Activated CD4-positive, alpha-beta T cell treated with anti-CD3 and anti-CD28 coated beads, Interleukin-2, amount 50 U/mL, for 4 hours (primary cell): ENCODE measurements at regions not wholly inside any gene's neighbourhood (a gene's known extent, or its start where the extent isn't known, plus 50 kb on each side); places are given as distances from the start of the nearest gene placed in this dataset.
"Not testable (repeated sequence)": the region's sequence is repeated elsewhere in the genome, so short reads cannot be mapped to it uniquely, and the experiment has no call there.

Source experiments
- DNase-seq, 2 experiments: peaks; one replicate each; pipeline ENCODE4 v3.0.0-alpha.2; 2020

DNA sequence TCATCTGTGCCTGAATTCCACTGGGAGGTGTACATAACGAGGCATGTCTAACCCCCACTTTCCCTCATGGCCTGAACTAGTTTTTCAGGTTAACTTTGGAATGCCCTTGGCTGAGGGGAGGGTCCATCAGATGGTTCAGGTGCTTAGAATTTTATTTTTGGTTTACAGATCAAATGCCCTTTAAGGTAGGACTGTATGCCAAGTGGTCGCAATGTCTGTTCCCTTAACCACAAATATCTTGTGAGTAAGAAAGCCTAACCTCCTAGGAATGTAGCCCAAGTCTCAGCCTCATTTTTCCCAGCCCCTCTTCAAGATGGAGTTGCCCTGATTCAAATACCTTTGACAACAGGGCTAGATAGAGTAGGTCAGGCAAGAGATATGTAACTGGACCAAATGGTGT lies 78.4 kb downstream of the RNASET2 start:
- no peak for DNase-seq

DNA sequence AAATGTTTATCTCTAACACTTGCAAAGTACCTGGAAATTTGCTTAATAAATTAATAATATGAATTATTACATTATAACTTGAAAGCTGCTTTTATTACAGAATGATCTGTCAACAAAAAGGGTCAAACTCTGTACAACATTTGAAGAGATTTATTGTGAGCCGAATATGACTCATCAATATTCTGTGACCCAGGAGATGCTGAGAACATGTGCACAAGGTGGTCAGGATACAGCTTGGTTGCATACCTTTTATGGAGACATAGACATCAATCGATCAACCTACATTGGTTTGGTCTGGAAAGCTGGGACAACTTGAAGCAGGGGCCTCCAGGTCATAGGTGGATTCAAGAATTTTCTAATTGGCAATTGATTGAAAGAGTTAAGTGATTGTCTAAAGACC lies 79.0 kb downstream of the RNASET2 start:
- no peak for DNase-seq

DNA sequence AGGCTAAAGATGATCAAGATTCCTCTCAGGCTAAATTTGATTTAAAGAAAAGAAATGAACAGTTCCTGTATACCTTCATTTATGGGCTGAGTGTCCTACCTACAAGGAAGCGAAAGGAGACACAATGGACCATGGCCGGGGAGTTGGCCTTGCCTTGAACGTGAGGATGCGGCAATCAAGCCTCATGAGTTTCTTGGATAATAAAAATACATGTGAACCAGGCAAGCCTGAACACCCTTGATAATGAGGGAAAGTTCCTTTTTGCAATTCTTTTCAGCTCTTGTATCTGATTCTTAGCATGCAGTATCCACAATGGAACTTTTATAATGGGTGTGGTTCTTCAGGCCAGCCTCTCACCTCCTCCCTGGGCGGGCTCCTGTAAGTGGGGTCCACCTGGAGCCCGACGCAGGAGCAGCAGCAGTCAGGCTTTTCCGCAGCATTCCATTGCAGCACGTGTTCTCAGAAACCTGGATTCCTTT lies 83.8 kb downstream of the RNASET2 start:
- no peak for DNase-seq

DNA sequence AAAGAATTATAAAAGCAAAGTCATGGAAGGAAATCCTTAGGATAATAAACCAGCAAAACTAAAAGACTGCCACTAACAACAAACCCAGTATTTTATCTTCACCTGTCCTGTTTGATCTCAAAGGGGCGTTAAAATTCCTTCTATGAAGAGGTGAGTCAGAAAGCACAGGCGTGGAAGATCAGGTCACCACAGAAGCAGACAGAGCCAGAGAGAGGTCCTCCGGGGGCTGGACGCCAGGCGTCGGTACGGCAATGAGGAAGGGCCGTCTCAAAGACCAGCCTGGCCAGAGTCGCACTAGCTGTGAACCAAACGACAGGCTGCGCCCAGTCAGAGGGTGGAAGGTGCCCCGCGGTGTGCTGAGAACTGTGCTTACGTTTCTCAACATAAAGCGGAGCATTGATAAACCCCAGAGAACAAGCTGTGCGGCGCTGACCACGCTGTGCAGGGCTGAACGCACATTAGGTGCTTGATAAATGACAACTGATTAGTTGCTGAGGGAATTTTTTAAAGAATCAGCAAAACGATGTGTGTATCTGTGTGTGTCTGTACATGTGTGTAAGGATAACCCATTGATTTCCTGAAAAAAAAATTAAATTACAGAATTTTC lies 85.6 kb downstream of the RNASET2 start:
- DNase-seq: no peak

DNA sequence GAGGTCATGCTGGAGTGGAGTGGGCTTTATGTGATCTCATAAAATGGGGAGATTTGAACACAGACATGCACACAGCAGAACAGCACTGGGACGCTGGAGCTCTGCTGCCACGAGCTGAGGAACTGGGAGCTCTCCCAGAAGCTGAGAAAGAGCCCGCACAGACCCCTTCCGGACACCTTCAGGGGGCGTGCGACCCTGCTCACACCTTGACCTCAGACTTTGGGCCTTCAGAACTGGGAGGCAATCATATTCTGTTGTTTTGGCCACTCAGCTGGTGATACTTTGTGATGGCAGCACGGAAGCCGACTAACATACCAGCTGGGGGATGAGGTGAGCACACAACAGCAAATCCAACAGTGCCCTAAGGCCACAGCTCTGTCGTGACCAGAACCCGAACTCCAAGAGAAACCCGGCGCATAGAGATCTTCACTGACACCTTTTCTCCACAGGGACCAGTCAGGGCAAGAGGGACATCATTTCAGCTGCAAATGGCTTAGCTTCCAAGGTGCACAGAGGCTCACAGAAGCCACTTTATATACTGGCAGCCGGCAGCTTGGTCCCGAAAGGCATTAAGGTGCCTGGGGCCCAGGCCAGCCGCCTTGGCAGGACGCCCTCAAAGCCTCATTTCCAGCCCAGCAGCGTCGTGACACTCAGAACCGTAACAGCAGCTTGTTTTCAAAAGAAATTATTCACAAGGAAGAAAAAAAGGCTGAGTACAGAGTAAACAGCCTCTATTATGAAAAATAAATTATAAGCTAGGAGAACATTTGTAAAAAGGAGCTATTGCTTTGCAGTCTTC lies 89.3 kb downstream of the RNASET2 start:
- DNase-seq: no peak

DNA sequence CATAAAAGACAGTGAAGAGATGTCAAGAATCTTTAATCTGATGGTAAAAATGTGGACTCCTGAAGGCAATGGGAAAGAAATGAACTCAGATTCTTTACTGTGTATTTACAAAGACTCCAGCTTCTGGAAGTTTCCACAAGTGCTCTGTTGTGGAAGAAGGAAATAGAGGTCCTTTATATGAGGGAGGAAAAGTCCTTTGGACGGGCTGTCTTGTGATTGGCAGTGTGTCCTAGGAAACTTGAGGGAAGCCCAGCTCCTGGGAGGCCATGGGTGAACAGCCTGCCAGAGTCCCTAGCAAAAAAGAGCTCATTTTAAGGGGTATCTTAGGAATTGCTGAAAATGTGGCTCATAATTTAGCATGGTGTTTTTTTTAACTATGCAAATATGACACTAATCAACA lies 92.0 kb downstream of the RNASET2 start:
- no peak for DNase-seq

DNA sequence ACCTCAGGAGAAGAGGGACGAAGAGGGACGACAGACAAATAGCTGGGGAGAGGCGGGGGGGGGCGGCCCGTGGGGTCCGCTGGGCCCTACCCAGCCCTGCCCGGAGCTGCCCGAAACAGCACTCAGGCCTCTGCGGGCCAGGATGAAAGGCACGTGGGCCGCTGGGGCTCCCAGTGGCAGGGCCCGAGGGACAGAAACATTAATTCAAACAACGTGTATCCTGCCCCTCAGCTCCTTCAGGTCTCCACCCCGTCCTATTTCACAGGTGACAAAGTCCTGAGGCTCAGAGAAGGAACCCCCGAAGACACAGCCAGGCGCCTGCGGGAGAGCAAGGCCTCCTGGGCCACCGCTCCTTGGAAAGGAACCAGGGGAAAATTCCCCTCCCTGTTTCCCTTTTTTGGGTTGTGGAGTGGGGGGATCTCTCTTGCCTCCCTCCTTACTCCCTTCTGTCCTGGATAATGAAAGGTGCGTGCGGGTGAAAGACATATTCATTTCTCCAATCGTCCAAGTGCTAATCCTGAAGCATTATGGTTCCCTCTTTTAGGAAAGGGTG lies 93.3 kb downstream of the RNASET2 start:
- DNase-seq: no peak

DNA sequence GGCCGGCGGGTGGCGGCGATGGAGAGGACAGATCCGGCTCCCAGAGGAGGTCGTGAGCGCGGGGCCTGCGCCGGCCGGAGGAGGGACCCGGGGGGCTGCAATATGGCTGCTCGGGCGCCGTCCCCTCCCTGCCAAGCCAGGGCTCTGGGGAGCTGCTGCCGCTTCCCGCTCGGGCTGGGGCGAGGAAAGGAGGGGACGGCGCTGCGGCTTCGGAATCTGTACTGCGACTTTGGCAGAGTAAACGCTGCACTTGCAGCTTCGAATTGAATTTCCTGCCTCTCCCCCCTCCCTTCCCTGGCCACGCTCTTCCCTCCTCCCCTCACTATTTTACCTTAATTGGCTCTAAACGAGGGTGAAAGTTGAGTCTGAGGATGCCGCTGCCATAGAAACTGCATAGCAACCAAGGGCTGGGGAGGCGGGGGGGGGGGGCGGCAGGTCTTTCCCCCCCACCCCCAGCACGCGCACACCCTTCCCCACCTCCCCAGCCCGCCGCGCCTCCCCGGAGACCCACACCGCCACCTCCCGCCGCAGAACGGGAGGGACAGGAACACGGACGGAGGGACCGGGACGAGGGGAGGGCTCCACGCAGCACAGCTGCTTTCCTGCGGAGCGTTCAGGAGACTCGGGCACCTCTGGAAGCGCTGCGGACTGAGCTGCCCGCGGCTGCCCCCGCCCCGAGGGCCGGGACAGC lies 93.9 kb downstream of the RNASET2 start:
- DNase-seq: peak; percentile 17 to 21

DNA sequence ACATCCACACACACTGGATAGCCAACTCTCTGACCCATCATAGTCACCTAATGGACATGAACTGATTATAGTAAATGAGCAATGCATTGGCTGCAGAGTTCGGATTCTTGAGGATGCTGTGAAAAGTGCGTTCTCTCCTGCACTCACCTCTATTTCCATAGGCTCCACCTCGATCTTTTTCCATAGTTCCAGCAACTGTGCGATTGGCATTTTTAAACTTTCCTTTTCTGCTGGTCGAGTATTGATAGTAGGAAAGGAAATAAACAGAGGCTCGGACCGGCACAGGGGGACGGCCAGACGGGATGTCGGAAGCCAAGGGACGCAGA lies 94.4 kb downstream of the RNASET2 start:
- no peak for DNase-seq

DNA sequence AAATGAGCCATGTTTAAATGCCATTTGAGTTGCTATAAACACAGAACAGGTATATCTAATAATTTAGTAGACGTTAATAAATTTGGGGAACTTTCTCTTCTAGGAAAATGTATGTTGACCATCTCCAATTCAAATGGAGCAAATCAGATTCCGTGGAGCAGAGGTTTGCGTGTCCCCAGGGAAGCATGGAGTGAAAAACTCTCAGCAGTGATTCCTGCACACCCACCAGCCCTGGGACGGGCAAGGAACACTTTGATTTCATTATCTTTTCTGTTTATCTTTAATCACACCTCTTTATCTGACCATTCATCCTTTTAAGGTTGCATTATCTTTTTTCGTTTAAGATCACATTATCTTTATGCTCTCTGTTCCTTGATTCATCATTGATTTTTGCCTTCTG lies 95.0 kb downstream of the RNASET2 start:
- no peak for DNase-seq

DNA sequence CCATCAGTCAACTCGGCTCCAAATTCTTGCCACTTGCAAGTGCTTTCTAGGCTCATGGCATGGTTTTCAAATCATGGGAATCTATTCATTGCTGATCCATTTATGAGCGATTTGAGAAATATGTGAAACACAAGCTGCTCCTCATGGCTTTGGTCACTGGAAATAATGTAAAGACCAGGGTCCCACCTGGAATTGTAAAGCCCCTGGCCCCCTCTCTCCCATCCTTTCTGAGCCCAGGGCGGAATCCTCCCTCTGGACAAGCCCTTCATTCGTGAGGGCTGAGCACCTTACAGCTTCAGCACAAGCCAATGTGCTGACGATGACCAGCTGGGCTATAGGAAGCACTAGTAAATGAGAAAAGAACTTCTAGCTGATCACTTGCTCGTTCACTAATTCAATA lies 96.0 kb downstream of the RNASET2 start:
- no peak for DNase-seq

DNA sequence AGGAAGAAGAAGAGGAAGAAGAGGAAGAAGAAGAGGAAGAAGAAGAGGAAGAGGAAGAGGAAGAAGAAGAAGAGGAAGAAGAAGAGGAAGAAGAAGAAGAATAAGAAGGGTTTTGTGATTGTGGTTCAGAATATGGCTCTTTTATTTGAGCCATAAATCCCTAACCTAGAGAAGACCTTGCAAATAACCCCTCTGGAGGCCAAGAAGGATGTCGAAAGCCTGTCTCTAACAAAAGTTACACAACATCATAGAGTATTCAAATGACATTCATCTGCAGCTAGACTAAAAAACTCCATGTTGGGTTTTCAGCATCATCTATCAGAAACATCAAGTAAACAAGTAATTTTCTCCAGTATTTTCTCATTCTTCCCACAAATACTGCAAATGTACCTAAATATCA lies 100.9 kb downstream of the RNASET2 start:
- no peak for DNase-seq

DNA sequence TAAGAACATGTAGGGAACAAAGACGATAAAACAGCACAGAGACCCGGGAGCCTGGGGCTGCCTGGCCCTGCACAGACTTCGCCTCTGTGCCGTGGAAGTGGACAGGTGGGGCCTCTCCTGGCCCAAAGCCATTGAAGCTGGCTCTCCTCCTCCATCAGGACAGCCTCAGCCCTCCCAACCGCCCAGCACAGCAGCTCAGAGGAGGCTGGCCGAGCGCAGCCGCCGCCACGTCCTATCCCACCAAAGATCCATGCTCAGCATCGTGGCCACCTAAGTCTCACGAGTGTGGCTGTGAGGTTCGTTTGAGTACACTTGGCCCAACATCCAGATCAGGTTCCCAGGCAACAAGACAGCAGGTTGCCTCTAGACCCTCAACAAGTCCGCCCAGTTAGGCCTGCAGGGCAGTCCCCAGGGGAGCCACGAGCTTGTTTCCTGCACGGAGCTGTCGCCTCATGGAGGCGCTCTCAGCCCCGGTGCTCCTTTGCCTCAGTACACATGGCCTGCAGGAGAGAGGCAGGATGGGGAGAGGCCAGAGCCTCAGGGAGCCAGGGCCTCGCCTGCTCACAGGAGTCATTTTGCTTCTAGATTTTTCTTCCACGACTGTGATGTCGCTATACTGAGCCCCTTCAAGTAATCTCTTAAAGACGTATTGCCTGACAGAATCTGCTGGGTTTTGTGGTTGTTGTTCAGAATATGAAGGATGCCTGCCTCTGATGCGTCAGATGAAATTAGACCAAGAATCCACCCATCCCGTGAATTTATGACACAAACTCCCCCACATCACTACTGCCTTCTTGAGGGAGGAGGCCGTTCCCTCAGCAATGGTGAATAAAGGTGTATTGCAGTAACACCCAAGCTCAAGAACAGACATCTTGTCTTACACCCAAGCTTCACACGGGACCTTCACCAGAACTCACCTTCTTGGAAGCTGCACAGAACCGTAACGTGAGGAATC lies 102.7 kb downstream of the RNASET2 start:
- no peak for DNase-seq

DNA sequence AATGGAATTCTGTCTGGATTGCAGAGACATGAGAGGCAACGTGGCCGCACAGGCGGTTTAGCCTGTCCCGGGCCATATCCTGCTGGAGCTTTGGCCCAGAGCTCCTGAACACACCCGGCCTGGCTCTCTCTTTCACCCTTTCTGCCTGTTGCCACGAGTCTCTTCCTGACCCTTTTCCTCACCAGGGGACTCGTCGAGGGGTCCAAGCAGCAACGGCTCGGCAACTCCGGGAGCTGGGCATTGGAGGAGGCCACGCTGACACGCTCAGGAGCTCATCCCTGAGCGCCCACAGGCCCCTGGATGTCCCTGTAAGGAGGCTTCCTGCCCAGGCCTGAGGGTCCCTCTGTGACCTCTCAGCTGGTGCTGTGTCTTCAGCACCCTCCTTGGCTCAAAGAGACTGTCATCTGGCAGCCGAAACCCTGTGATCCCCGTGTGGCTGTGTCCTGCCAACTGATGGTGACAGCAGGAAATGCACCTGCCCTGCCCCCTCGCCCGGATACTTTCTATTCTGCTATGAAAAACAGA lies 103.8 kb downstream of the RNASET2 start:
- DNase-seq: no peak

DNA sequence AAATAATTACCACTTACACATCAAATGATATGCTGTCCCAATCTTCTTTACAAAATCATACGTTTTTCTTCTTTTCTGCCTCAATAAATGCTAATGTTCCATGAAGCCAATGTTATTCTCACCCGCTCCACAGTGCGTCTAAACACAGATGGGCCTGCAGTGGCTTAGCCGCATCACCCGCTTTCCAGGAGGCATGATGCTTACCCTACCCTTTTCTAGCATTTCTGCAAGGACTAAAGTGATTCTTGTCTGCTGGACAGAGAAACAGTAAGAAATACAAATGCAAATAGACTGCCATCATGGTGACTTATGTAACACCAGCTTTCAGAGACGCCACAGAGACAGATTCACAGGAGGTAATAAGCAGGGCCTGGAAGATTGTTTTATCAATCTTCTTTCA lies 104.4 kb downstream of the RNASET2 start:
- DNase-seq: no peak

DNA sequence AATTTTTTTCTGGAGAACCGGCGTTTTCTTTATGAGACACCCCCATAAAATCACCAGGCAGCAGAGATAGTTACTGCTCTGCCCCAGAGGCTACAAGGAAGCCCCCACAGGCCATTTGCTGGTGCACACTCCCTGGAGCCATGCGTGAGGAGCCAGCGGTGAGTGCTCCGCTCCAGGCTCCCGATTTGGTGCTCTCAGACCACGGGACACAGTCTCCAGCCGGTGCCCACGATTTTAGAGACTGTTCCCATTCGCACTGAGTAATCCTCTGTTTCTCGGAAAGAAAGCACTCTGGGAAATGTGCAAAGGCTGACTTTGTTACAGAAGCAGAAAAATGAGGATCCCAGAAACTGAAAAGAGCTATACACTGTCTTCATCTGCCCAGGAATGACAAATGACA lies 104.9 kb downstream of the RNASET2 start:
- no peak for DNase-seq

DNA sequence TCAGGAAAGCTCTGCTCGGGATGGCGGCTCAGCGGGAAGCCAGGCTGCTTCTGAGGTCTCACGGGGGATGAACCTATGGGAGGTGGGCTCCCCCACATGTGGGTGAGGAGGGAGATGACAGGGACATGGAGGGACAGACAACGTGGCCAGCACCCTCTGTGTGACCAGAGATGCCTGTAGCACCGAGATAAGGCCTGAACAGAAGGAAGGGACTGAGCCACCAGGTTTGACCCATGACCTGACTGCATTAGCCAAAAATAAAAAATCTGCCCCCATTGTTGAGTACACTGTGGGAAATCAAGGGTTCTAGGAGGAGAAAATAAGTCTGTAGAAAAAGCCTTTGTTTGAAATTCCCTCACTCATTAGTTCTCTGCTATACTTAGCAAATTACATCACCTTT lies 105.7 kb downstream of the RNASET2 start:
- no peak for DNase-seq

DNA sequence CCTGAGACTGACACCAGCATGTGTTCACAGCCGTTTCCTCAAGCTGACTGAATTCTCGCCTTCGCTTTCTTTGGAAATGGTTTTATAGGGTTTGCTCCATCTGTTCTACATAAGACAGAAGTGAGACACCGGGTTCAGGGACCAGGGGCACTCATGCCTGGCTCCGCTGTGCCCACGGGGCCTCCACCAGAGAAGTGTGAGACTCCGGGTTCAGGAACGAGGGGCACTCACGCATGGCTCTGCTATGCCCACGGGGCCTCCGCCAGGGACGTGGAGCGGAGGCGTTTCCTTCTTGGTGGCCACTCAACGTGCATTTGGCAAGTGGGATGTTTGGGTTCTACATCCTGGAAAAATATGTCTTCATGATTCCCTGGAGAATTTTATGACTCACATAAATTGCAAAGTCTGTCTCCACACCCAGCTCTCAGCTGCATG lies 106.6 kb downstream of the RNASET2 start:
- DNase-seq: no peak

DNA sequence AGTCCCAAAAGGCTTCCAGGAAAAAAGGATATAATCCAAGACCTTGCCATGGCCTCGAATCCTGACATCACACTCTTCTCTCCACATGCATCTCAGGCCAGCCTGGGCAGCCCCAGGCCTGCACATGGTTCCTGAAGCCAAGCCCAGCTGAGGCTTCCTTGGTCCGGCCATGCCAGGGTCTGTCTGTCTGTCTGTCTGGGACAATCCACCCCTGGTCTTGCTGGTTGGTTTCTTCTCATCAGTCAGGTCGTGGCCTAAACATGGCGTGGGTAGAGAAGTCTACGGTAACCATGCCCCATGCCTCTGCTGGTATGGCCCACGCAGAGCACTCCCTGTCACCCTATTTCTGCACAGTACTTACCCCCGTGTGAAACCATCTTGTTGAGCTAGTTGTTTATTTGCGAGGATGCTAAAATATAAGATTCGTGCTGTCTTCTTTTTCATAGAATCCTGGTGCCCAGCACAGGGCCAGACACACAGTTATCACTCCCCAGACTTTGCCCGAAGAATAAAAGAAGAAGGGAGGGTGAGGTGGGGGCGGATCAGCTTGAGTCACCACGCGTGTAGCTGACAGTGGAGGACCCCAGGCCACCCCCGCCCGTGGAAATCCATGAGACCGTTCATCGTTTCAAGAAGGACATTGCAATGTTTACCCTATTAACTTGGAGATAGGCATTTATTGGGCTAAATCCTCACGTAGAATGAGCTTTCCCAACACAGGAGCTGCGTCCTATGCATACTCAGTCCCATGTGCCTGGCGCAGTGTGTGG lies 107.2 kb downstream of the RNASET2 start:
- no peak for DNase-seq

DNA sequence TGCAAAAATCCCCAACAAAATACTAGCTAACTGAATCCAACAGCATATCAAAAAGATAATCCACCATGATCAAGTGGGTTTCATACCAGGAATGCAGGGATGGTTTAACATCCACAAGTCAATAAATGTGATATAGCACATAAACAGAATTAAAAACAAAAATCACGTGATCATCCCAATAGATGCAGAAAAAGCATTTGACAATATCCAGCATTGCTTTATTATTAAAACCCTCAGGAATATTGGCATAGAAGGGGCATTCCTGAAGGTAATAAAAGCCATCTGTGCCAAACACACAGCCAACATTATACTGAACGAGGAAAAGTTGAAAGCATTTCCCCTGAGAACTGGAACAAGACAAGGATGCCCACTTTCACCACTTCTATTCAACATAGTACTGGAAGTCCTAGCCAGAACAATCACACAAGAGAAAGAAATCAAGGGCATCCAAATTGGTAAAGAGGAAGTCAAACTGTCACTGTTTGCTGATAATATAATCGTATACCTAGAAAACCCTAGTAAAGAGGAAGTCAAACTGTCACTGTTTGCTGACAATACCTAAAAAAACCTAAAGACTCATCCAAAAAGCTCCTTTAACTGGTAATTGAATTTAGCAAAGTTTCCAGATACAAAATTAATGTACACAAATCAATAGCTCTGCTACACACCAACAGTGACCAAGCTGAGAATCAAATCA lies 109.8 kb downstream of the RNASET2 start:
- not testable (repeated sequence) for DNase-seq

DNA sequence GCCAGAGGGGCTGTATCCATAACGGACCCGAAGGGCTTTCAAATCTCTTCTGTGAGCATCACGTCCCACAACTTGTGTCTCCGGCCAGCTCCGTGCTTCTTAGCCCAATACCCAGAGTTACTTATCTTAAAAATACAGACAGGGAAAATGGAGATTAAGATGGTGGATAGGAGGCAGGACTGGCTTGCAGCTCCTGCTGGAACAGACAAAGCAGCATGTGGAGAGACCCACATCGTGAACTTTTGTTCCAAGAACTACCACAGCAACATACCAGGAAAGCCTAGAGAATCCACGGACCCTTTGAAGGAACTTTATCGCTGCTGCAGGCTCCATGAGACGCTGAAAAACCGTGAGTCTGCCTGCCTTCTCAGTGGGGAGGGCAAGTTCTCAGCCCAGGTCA lies 113.7 kb downstream of the RNASET2 start:
- DNase-seq: no peak
